H1 (cell line): ENCODE measurements at regions not wholly inside any gene's neighbourhood (a gene's known extent, or its start where the extent isn't known, plus 50 kb on each side); places are given as distances from the start of the nearest gene placed in this dataset.

Source experiments
- BRCA1 ChIP-seq: IDR thresholded peaks from 2 replicates; pipeline ENCODE4 v1.6.1; 2012; ENCODE audit warnings: low read depth, low read length, improper control_type of control experiment
- GABPA ChIP-seq: IDR thresholded peaks from 2 replicates; pipeline ENCODE4 v1.6.1; 2011; ENCODE audit warnings: mild to moderate bottlenecking, low read length, moderate library complexity, borderline replicate concordance; ENCODE audit not compliant: insufficient read depth
- HDAC2 ChIP-seq, 2 experiments: fragments of 300-600 bp in 1 of 2; sonication (generic) in 1 of 2; IDR thresholded peaks; 2 replicates each; pipeline ENCODE4 v1.6.1; 2011 to 2012; ENCODE audit warnings: low read depth in 2 of 2, low read length in 2 of 2, mild to moderate bottlenecking in 2 of 2, moderate library complexity in 2 of 2, borderline replicate concordance in 1 of 2, inconsistent platforms in 1 of 2
- JUND ChIP-seq: IDR thresholded peaks from 2 replicates; pipeline ENCODE4 v1.6.1; 2011; ENCODE audit warnings: mild to moderate bottlenecking, improper control_type of control experiment, low read length
- NANOG ChIP-seq: IDR thresholded peaks from 2 replicates; pipeline ENCODE4 v1.6.1; 2011; ENCODE audit warnings: low read length, low read depth, mild to moderate bottlenecking, inconsistent platforms; ENCODE audit not compliant: insufficient read depth, poor library complexity, severe bottlenecking
- PHF8 ChIP-seq: fragments of 200-600 bp; sonication (generic); conservative IDR thresholded peaks from 2 replicates; pipeline ENCODE4 v1.7.1; 2012; ENCODE audit warnings: low read depth, mild to moderate bottlenecking, inconsistent platforms, low read length, moderate library complexity
- TAF1 ChIP-seq: IDR thresholded peaks from 2 replicates; pipeline ENCODE4 v1.6.1; 2011; ENCODE audit warnings: mild to moderate bottlenecking, low read depth, low read length
- TF ChIP-seq, protein P1 (sequence below): IDR thresholded peaks from 2 replicates; pipeline ENCODE4 v1.6.1; 2012; ENCODE audit warnings: inconsistent platforms

DNA sequence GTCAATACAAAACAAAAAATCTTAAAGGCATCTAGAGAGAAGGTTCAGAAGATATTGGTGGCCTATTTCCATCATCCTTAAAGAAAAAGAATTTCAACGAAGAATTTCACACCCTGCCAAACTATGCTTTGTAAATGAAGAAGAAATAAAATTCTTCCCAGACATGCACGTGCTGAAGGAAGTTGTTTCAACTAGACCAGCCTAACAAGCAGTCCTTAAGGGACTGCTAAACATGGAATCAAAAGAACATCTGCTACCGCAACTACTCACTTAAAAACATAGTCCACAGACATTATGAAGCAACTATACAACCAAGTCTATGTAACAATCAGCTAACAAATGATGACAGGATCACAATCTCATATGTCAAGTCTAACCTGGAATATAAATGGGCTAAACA is 584.9 kb upstream of the PTCHD4 start (continued):
- TF ChIP-seq, protein P1, sequence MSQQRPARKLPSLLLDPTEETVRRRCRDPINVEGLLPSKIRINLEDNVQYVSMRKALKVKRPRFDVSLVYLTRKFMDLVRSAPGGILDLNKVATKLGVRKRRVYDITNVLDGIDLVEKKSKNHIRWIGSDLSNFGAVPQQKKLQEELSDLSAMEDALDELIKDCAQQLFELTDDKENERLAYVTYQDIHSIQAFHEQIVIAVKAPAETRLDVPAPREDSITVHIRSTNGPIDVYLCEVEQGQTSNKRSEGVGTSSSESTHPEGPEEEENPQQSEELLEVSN: no peak
- TF ChIP-seq JUND: no peak
- no peak for TF ChIP-seq PHF8
- no peak for TF ChIP-seq BRCA1
- TF ChIP-seq NANOG: no peak
- TF ChIP-seq TAF1: no peak
- TF ChIP-seq GABPA: no peak
- TF ChIP-seq HDAC2 (IDR thresholded peaks at IDR 0.05; ENCODE audit: borderline replicate concordance in 1 of 2, low read depth in 2 of 2, low read length in 2 of 2): no peak
